ENCODE measurements at regions not wholly inside any gene's neighbourhood (a gene's known extent, or its start where the extent isn't known, plus 50 kb on each side); places are given as distances from the start of the nearest gene placed in this dataset.

GRCh38 chr13:110065780-110066179 lies 241.2 kb downstream of the COL4A1 start:
- TF ChIP-seq CTCF (conservative IDR thresholded peaks at IDR 0.05; ENCODE audit: low read depth in 2 of 2) = no peak
- TF ChIP-seq EZH2 (IDR thresholded peaks at IDR 0.05; ENCODE audit: low read depth, unreplicated experiment) = no peak
- no peak for TF ChIP-seq POLR2AphosphoS5 (IDR thresholded peaks at IDR 0.05; ENCODE audit: low read depth)
- TF ChIP-seq NANOG (IDR thresholded peaks at IDR 0.05; ENCODE audit: borderline replicate concordance) = no peak
- no peak for TF ChIP-seq EZH2phosphoT487 (IDR thresholded peaks at IDR 0.05; ENCODE audit: unreplicated experiment)
- TF ChIP-seq JUNB (IDR thresholded peaks at IDR 0.05; ENCODE audit: unreplicated experiment) = no peak
- TF ChIP-seq REST (IDR thresholded peaks at IDR 0.05; ENCODE audit: unreplicated experiment) = no peak
- TF ChIP-seq ZNF114 (CRISPR knock-in tag; IDR thresholded peaks at IDR 0.05) = no peak
